ENCODE measurements at regions not wholly inside any gene's neighbourhood (a gene's known extent, or its start where the extent isn't known, plus 50 kb on each side); places are given as distances from the start of the nearest gene placed in this dataset.

DNA sequence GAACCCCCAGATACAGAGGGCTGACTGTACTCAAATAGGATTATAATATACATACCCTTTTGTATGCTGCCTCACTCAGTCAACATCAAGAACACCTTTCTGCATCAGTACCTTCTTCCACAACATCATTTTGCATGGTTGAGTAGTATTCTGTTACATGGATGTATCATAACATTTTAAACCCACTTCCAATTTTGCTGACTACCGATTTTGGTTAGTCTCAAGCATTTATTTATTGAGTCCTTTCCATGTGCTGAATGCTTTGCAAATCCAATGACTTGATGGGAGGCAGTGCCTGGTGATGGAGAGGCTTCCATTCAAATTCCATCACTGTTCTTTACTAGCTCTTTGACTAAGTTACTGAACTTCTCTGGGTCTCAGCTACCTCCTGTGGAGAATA, 182.0 kb upstream of the KLF4 start:
- in situ Hi-C loops (cut with MboI; ENCODE audit: low sequenced_read_pairs), result no loop called here

DNA sequence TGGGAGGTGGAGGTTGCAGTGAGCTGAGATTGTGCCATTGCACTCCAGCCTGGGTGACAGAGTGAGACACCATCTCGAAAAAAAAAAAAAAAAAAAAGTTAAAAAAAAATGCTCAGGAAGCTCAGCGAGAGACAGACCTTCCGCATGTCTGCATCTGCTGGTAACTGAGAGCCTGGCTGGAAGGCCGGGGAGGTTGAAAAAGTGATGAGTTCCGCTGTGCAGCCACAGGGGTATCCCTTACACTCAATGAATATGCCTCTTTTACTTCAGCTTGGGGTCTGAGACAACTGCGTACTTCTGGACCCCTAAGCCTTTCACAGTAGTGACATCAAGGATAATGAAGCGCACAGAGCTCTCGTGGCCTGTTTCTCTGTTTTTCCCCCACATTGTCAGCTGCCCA, 179.9 kb upstream of the KLF4 start:
- in situ Hi-C loops (cut with MboI; ENCODE audit: low sequenced_read_pairs), result no loop called here

DNA sequence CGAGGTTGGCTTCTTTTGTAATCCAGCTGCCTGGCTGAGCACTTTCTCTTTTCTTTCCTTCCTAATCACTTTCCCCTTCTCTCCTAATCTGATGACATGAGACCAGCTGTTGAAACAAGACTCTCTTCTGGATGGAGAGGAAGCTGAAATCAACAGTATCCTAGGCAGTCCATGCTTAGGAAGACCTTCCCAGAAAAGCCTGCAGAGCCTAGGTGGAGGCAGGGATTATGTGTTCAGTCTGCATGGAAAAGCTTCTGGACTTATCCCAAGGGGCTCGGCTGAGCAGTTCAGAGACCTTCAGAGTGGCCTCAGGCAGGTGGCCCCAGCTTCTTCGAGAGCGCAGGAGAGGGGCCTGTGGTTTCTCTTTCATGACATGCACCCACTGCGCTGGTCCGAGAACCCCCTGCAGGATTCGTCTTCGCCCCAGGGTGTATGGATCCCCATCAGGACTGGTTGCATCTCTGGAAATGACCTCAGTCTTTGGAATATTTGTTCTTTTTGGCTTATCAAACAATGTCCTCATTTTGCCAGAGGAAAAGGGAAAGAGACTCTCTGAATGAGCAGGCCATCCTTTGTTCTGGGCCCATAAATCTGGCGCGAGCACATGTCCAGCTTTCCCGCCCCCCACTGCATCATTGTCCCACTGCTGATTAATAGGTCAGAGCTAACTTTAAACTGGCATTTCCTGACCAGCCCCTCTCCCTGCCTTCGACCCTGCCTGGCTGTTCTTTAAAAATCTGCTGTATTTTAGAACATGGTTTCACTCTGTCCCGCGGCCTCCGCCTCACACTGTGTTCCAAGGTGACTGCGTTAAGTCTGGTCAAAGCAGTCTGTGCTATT, 177.9 kb upstream of the KLF4 start:
- in situ Hi-C loops (cut with MboI; ENCODE audit: low sequenced_read_pairs), result no loop called here

DNA sequence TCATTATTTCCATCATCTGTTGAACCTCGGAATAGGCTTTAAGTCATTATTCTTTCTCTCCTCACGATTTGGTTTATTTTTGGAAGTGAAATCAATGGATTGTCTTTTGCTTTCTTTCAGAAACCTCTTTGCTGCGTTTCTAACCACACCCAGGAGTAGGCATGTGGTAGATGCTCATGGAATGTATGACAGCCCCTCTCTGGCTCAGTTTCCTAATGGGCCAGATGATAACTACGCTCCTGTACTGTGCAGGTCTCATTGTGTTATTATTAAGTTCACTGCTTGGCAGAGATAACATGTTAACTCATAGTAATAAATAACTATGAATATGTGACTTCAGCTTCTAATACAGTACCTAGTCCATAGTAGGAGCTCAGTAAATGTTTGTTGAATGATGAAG, 175.5 kb upstream of the KLF4 start:
- in situ Hi-C loops (cut with MboI; ENCODE audit: low sequenced_read_pairs), result no loop called here

DNA sequence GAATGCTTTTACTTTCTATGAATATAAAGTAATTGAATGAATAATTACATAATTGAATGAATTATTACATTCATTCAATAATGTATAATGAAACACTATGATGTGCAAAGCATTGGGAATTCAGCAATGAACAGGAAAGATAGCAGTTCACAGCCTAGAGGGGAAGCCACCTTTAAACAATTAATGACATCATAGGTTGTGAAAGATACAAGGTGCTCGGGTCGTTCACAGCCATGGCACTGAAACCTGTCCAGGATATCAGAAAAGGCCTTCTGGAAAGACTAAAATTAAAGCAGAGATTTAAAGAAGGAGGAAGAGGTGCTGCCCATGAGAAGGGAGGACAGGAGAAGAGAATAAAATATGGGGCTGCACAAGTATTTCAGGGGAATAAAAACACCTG, 171.4 kb upstream of the KLF4 start:
- in situ Hi-C loops (cut with MboI; ENCODE audit: low sequenced_read_pairs), result no loop called here

DNA sequence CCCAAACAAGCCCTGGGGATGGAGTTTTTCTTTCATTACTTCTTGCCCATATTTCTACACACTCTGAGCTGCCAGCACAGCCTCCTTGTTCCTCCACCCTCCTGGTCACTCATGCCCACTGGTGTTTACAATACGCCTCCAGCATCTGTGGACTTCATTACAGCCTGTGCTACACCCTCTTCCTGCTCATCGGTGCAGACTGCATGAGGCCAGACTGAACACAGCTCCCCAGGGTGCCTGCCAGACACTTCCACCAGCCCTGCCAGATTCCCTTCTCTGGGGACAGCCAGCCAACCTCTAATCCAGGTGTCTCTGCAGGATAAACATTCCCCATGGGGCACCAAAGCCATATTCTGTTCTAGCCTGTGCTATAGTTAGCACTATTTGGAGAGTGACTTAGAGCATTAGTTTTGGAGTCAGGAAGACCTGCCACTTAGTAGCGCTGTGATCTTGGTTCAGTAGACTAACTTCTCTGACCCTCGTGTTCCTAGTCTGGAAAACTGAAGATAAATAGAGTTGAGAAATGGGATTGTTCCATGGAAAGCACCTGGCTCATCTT, 163.8 kb upstream of the KLF4 start:
- in situ Hi-C loops (cut with MboI; ENCODE audit: low sequenced_read_pairs), result no loop called here

DNA sequence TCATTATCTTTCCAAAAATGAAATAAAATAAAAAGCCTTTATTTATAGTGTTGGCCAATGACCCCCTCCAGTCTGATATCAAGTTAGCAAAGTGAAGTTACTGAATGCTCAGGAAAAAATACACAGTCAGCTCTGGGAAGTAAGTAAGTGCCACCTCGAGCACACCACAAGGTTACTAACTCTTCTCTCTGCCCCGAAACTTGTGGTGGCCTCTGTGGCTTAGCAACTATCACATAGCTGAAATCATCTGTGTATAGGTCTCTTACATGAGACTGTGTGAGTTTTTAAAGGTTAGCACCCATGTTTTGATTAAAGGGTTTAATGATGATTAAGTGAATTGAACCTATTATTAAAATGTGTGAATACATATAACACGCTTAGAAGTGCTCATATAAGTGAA, 161.4 kb upstream of the KLF4 start:
- in situ Hi-C loops (cut with MboI; ENCODE audit: low sequenced_read_pairs), result no loop called here

DNA sequence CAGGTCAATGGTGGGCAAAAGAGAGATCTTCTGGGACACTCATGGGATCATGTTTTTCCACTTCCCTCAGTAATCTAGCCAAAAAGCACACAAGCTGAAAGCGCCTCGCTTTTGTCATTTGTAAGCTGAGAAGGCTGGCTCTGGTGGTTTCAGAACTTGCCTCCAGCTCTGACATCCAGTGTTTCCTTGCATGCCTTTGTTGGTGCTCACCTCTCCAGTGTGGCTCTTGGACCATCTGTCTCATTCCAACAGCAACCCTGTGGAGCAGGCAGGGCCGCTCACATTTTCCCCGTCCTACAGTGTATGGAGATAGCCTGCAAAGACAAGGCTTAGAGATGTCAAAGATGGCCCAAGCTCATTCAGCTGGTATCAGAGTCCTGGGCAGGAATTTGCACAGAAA, 160.8 kb upstream of the KLF4 start:
- in situ Hi-C loops (cut with MboI; ENCODE audit: low sequenced_read_pairs), result no loop called here

DNA sequence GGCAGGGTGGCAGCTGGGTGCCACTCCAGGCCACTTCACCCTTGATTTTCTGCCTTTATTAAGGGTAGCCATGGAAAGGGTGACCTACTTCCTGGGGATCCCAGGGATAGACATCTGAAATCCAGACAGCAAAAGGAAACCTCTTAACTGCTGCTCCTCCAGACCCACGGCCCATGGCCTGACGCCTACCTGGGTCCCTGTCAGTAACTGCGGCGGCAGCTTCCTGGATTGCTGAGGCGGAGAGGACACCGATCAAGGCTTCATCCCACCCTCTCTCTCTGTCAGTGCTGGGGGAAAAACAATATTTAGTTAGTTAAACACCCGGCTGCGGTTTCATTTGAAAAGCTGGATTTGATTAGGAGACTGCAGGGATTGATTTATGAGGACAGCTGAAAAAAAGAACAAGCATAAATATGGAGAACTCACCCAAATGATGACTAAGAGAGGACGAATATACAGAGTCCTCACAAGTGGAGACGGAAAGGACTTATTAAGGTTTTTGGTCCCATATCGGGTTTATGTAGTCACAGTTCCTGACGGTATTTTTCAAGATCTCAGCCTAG, 158.7 kb upstream of the KLF4 start:
- in situ Hi-C loops (cut with MboI; ENCODE audit: low sequenced_read_pairs), result no loop called here

DNA sequence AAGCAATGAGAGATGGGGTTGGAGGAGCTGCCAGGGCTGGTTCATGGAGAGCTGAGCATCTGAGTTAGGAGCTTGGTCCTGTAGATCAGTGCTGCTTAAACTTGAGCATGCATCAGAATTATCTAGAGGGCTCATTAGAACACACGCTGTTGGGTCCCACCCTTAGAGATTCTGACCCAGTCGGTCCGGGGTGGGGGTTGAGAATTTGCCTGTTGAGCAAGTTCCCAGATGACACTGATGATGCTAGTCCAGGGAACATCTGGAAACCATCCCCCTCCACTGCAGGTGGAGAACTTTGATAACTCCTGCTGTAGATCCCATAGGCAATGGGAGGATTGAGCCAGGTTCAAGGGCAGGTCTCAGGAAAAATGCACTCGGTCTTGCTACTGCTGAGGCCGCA, 158.0 kb upstream of the KLF4 start:
- in situ Hi-C loops (cut with MboI; ENCODE audit: low sequenced_read_pairs), result no loop called here

DNA sequence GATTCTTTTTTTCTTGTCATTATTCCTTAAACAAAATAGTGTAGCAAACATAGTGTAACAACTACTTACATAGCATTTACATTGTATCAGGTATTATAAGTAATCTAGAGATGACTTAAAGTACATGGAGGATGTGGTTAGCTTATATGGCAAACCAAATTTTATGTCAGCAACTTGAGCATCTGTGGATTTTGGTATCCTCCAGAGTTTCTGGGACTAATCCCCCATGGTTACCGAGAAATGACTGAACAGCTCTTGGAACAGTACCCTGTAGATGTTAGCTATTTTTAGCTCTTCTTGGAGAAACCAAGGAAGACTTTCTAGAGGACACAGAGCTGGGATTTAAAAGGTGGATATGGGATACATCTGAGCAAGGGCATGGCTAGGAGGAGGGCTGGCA, 157.6 kb upstream of the KLF4 start:
- in situ Hi-C loops (cut with MboI; ENCODE audit: low sequenced_read_pairs), result no loop called here

DNA sequence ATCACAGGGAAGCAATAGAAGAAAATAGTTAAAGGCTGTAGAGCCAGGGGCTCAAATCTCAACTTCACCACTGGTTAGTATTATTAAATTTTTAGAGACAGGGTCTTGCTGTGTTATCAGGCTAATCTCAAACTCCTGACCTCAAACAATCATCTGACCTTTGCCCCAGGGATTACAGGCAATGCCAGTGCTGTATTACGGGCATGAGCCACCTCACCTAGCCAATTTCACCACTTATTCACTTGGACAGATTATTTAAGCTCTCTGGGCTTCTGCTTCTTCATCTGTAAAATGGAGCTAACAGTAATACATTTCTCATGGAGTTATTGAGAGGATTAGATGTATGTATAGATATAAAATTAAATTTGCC, 155.9 kb upstream of the KLF4 start:
- in situ Hi-C loops (cut with MboI; ENCODE audit: low sequenced_read_pairs), result no loop called here

DNA sequence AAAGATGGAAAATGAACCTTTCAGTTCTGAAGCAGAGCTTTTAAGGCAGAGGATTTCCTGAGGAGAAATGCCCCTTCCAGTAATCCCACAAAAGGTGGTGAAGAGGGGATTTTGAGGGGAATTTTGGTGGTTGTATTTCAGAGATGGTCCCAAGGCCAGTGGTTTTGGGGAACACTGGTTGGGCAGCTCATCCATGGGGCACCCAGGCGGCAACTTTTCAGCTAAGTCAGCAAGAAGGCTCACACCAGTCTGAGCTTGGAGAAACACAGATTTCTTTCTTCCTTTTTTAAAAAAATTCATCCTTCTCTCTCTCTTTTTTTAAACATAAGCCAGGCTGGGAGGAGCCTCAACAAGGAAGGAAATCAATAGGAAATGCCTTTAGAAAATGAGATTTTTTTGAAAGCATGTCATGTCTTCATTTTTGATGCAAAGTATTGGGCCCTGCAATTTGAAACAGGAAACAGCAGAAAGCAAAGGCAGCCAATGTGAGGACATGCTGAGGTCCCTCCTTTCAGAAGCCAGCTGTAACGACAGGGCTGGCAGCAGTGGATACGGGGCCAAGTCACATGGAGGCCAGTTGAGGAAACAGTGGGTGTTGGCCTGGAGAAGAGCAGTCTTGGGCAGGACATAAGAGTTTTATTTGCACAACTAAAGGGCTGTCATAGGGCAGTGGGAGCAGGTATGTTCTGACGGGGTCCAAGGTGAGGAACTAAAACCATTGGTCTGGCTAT, 155.3 kb upstream of the KLF4 start:
- in situ Hi-C loops (cut with MboI; ENCODE audit: low sequenced_read_pairs), result no loop called here

DNA sequence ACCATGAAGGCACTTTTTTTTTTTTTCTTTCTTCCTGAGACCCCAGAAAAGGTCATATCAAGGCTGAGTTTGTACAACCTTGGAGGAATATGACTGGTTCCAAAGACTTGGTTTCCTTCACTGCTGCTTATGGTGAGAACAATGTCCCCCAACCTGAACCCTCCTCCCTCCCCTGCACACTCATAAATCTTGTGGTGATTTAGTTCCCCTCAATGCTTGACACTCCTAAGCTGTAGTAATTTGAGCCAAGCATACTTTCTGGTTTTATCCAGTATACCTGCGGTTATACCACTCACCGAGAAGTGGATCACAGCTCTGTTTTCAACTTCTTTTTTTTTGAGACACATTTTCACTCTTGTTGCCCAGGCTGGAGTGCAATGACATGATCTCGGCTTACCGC, 149.9 kb upstream of the KLF4 start:
- in situ Hi-C loops (cut with MboI; ENCODE audit: low sequenced_read_pairs), result no loop called here

DNA sequence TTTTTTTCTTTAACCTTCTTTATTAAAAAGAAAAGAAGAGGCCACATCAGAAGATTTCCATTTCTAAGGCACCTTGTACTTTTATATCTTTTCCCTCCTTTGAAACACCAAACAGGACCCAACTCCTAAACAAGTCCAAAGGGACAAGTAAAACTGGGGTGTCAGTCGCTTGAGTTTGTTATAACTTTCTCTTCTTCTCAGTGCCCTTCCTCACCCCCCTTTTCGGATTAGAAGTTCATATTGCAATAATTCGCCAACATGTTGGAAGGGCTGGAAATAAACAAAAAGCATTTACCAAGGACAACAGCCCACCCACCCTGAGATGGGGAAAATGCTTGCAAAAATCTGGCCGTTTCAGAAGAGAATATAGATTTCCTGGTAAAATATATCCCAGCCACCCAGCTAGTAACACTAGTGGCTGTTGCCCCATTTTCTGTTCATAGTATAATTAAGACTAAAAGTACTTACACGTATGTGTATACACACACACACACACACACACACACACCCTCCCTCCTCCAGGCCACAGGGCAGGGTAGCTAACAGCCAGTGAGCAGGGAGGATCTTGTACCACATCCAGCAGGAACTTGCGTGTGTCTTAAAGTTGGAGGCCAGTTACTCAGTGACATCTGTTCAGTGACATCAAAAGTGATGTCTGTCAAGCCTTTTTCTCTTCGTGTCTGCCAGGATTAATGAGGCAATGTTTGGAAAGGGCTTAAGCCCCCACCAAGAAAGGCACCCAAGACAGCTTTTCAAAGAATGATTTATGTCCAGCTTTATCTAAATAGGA, 149.1 kb upstream of the KLF4 start:
- in situ Hi-C loops (cut with MboI; ENCODE audit: low sequenced_read_pairs), result no loop called here

DNA sequence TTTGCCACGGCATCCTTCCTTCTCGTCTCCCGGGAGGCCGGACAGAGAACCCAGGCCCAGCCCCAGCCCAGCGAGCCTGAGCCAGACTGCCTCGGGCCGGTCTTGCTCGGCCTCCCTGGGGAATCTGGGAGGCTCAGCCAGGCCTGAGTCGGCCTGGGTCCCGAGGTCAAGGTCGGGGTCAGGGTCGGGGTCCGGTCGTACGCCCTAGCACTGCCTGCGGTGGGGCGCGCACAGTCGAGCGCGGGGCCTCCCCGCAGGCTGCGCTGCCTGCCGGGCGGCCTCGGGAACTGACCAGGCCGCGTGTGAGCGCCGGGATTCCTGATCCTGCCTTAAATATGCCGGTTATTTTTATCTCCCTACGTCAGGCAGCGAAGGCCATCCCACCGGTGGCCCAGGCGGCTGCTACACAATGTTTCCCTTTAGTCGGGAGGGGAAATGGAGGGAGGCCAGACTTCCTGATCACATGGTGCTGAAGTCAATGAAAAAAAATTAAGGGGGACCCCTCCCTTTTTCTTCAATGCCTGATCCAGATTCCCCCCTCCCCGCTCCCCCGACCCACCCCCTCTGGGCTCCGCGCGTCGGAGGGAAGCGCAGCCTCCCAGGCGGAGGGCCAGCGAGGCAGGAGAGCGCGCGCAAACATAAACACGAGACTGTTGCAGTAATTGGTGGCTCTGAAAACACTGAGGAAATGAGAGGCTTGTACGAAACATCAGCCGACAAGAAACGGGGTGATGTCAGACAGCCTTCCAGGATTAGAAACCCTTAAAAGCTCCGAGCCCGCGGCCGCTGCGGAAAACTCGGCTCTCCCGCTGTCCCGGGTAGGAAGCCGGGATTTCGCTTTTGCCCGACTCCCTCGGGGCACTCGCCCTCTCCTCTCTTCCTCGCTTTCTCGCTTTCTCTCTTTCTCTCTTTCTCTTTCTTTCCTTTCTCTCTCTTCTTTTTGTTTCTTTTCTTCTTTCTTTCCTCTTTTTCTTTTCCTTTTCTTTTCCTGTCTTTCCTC, 148.2 kb upstream of the KLF4 start:
- in situ Hi-C loops (cut with MboI; ENCODE audit: low sequenced_read_pairs), result no loop called here

DNA sequence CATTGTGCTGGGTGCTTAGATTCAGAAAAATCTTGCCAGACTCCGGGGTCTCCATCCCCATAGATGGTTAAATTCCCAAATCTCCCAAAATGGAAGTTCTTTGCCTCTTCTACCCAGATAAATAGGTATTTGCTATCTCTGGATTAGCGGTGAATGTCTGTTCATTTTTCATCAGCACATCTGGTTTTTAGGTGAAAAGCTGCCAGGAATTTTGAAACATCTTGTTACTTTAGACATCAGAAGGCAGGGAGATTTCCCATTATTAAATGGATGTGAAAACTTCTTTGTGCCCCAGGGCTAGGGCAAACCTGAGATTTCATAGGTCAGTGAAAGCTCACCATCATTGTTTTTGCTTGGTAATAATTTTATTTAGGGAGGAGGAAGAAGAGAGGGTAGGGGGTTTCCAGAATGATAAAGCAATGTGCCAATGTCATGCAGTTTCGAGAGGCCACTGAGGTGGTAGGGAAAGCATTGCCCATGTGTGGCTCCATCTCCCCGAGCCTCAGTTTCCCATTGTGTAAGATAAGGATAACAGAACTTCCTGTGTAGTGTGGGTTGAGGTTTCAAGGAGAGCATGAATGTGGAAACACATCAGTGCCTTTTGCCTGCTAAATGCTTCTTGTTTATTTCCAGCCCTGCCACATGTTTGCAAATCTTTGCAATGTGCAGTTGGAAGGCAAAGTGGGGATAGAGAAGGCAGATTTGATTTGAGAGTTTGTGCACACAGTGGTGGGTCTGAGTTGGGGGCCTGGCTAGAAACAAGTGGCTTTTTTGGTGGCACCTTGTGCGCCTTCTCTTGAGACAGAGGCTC, 147.2 kb upstream of the KLF4 start:
- in situ Hi-C loops (cut with MboI; ENCODE audit: low sequenced_read_pairs), result no loop called here

DNA sequence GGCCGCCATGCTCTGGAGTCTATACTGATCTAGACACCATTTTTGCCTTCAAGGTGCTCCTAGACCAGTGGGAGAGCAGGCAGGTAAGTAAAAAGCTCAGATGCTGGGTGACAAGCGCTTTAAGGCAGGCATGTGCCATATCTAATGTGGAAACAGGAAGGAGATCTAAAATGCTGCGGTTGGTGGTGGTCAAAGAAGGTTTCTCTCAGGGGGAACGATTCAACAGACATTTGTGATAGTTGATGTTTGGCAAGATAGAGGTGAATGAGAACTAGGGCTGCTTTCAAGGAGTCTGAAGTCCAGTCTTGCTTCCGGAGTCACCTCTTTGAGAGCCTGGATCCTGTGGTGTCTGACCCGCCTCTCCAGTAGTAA, 146.2 kb upstream of the KLF4 start:
- in situ Hi-C loops (cut with MboI; ENCODE audit: low sequenced_read_pairs), result no loop called here

DNA sequence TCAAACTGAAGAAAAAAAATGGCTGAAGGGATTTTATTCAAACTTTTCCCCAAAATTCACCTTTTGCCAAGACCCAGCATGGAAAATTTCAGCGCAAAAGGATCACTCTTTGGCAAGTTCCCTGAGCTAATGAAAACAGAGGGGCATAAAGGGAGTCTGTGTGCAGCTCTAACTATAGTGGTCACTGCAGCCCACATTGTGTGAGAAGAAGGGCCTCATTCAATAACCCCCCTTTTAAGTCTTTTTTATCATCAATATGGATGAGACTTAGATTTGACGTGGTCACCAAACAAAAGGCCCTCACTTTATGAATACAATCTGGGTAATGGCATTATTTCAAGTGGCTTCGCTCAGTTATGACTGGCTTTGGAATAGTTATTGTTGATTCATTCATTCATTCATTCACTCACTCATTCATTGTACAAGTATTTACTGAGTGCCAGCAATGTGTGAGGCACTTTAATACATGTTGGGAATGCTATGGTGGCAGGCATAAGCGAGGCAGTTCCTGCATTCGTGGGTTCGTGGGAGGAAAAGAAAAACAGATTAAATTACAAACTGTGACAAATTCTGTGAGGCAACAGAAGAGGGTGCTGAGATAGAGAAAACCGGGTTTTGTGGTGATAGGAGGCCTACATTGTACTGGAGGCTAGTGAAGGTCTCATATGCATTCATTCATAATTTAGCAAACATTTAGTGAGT, 145.7 kb upstream of the KLF4 start:
- in situ Hi-C loops (cut with MboI; ENCODE audit: low sequenced_read_pairs), result no loop called here
